IMR-90 (cell line): ENCODE measurements at regions not wholly inside any gene's neighbourhood (a gene's known extent, or its start where the extent isn't known, plus 50 kb on each side); places are given as distances from the start of the nearest gene placed in this dataset.

ENCODE experiments used
- ATAC-seq: fragments of 200-7000 bp; cut with Tn5 transposase; 2 replicates; pipeline ENCODE4 v1.9.1; 2020; ENCODE audit warnings: low read depth, mild to moderate bottlenecking, moderate library complexity
- BruUV-seq: library from RNA; stranded (reverse); fragments of 400-500 nt; replicated peaks from 2 replicates; lab custom pipeline; 2021; lab: Mats Ljungman, UMichigan
- CTCF ChIA-PET: fragments of 300-600 bp; formaldehyde crosslinking; extraction: SDS; loops from one replicate; lab custom pipeline; 2021; ENCODE audit warnings: antibody characterized with exemption; lab: Yijun Ruan, JAX
- POLR2A ChIA-PET: fragments of 300-600 bp; sonication (Branson Sonifier 250); formaldehyde crosslinking; loops from one replicate; lab custom pipeline; 2022; ENCODE audit warnings: antibody characterized with exemption; ENCODE audit not compliant: unreplicated experiment; lab: Charles Lee
- DNase-seq: peaks from one replicate; pipeline ENCODE4 v3.0.0; 2013
- H2AFZ ChIP-seq: replicated peaks from 2 replicates; pipeline ENCODE3; 2013; ENCODE audit warnings: low read length, mild to moderate bottlenecking; ENCODE audit not compliant: poor library complexity
- H2AK5ac ChIP-seq: 2 replicates; pipeline ENCODE4 v1.6.1; 2013; ENCODE audit warnings: low read depth, low read length, inconsistent platforms
- H2AK9ac ChIP-seq: replicated peaks from 2 replicates; pipeline ENCODE3; 2013; ENCODE audit warnings: mild to moderate bottlenecking, low read depth, low read length, moderate library complexity; ENCODE audit not compliant: poor library complexity
- H2BK120ac ChIP-seq: 2 replicates; pipeline ENCODE4 v1.6.1; 2013; ENCODE audit warnings: low read depth, low read length, inconsistent platforms
- H2BK15ac ChIP-seq: 3 replicates; pipeline ENCODE4 v1.6.1; 2013; ENCODE audit warnings: low read depth, low read length, inconsistent platforms
- H2BK20ac ChIP-seq: 2 replicates; pipeline ENCODE4 v1.6.1; 2013; ENCODE audit warnings: low read depth, mild to moderate bottlenecking, inconsistent platforms, low read length, moderate library complexity
- H2BK5ac ChIP-seq: 2 replicates; pipeline ENCODE4 v1.6.1; 2013; ENCODE audit warnings: mild to moderate bottlenecking, low read depth, low read length, inconsistent platforms; ENCODE audit not compliant: poor library complexity, severe bottlenecking
- H3K14ac ChIP-seq: replicated peaks from 2 replicates; pipeline ENCODE4 v1.6.1; 2013; ENCODE audit warnings: low read depth, low read length, inconsistent platforms
- H3K18ac ChIP-seq: 2 replicates; pipeline ENCODE4 v1.6.1; 2013; ENCODE audit warnings: low read depth, low read length, control low read depth
- H3K23ac ChIP-seq: 2 replicates; pipeline ENCODE4 v1.6.1; 2013; ENCODE audit warnings: low read depth, low read length, inconsistent platforms
- H3K27ac ChIP-seq: 2 replicates; pipeline ENCODE4 v1.5.1; 2013; ENCODE audit warnings: mild to moderate bottlenecking, control low read depth, low read length; ENCODE audit not compliant: insufficient read depth
- H3K27me3 ChIP-seq: 2 replicates; pipeline ENCODE4 v1.6.1; 2013; ENCODE audit warnings: low read length; ENCODE audit not compliant: control insufficient read depth, insufficient read depth
- H3K36me3 ChIP-seq: 2 replicates; pipeline ENCODE4 v1.6.1; 2013; ENCODE audit warnings: low read length, mixed read lengths; ENCODE audit not compliant: control insufficient read depth, insufficient read depth
- H3K4ac ChIP-seq: 2 replicates; pipeline ENCODE4 v1.6.1; 2013; ENCODE audit warnings: low read depth, low read length, inconsistent platforms
- H3K4me1 ChIP-seq: 2 replicates; pipeline ENCODE4 v1.6.1; 2013; ENCODE audit warnings: low read length, mixed read lengths; ENCODE audit not compliant: control insufficient read depth, insufficient read depth
- H3K4me2 ChIP-seq: 2 replicates; pipeline ENCODE4 v1.6.1; 2013; ENCODE audit warnings: low read depth, mild to moderate bottlenecking, control low read depth, low read length, moderate library complexity
- H3K4me3 ChIP-seq: 2 replicates; pipeline ENCODE4 v1.5.1; 2013; ENCODE audit warnings: low read depth, mild to moderate bottlenecking, control low read depth, low read length, moderate library complexity; ENCODE audit not compliant: insufficient read depth
- H3K56ac ChIP-seq: 2 replicates; pipeline ENCODE4 v1.6.1; 2013; ENCODE audit warnings: low read length, inconsistent platforms; ENCODE audit not compliant: insufficient read depth; ENCODE audit errors: extremely low read depth
- H3K79me1 ChIP-seq, 2 experiments: 2 replicates each; pipeline ENCODE4 v1.6.1; 2013; ENCODE audit warnings: low read length in 2 of 2, inconsistent platforms in 1 of 2, low read depth in 1 of 2
- H3K9ac ChIP-seq: 2 replicates; pipeline ENCODE4 v1.6.1; 2013; ENCODE audit warnings: low read depth, low read length, control low read depth
- H3K9me1 ChIP-seq: 2 replicates; pipeline ENCODE4 v1.6.1; 2013; ENCODE audit warnings: low read length, inconsistent platforms; ENCODE audit not compliant: insufficient read depth
- H3K9me3 ChIP-seq: 2 replicates; pipeline ENCODE4 v1.6.1; 2013; ENCODE audit warnings: low read length; ENCODE audit not compliant: control insufficient read depth, insufficient read depth
- H4K20me1 ChIP-seq: 2 replicates; pipeline ENCODE4 v1.6.1; 2013; ENCODE audit warnings: low read length, inconsistent platforms; ENCODE audit not compliant: insufficient read depth
- H4K5ac ChIP-seq: 2 replicates; pipeline ENCODE4 v1.6.1; 2013; ENCODE audit warnings: mild to moderate bottlenecking, low read depth, low read length, control low read depth
- H4K8ac ChIP-seq, 2 experiments: 2 replicates each; pipeline ENCODE4 v1.6.1; 2013; ENCODE audit warnings: low read depth in 2 of 2, low read length in 2 of 2, control low read depth in 1 of 2, inconsistent platforms in 1 of 2
- H4K91ac ChIP-seq: 2 replicates; pipeline ENCODE4 v1.6.1; 2013; ENCODE audit warnings: low read depth, low read length, inconsistent platforms; ENCODE audit not compliant: insufficient read depth
- BHLHE40 ChIP-seq: fragments of 150-350 bp; IDR thresholded peaks from 2 replicates; pipeline ENCODE4 v1.6.1; 2016; ENCODE audit warnings: mild to moderate bottlenecking, low read depth, low read length
- CEBPB ChIP-seq: IDR thresholded peaks from 2 replicates; pipeline ENCODE4 v1.6.1; 2012; ENCODE audit warnings: low read depth, low read length, improper control_type of control experiment
- CHD1 ChIP-seq: IDR thresholded peaks from 2 replicates; pipeline ENCODE4 v1.6.1; 2012; ENCODE audit warnings: low read depth, low read length, improper control_type of control experiment
- CTCF ChIP-seq: conservative IDR thresholded peaks from 2 replicates; pipeline ENCODE4 v1.5.1; 2012; ENCODE audit warnings: mild to moderate bottlenecking, low read depth, low read length, improper control_type of control experiment
- ELK1 ChIP-seq: fragments of 150-350 bp; IDR thresholded peaks from 2 replicates; pipeline ENCODE4 v1.6.1; 2016; ENCODE audit warnings: low read depth, mild to moderate bottlenecking, low read length, moderate library complexity, borderline replicate concordance
- FOS ChIP-seq: fragments of 150-350 bp; IDR thresholded peaks from 2 replicates; pipeline ENCODE4 v1.6.1; 2016; ENCODE audit warnings: low read depth, low read length
- MAFK ChIP-seq: IDR thresholded peaks from 2 replicates; pipeline ENCODE4 v1.6.1; 2012; ENCODE audit warnings: low read depth, low read length, improper control_type of control experiment
- MAZ ChIP-seq: IDR thresholded peaks from 2 replicates; pipeline ENCODE4 v1.6.1; 2012; ENCODE audit warnings: low read depth, mild to moderate bottlenecking, low read length, improper control_type of control experiment, moderate library complexity, borderline replicate concordance
- MXI1 ChIP-seq: IDR thresholded peaks from 2 replicates; pipeline ENCODE4 v1.6.1; 2012; ENCODE audit warnings: low read depth, mild to moderate bottlenecking, low read length, moderate library complexity, borderline replicate concordance
- NFE2L2 ChIP-seq: fragments of 150-350 bp; IDR thresholded peaks from 2 replicates; pipeline ENCODE4 v1.6.1; 2016; ENCODE audit warnings: low read depth, mild to moderate bottlenecking, low read length
- POLR2A ChIP-seq: IDR thresholded peaks from 2 replicates; pipeline ENCODE4 v1.6.1; 2012; ENCODE audit warnings: mild to moderate bottlenecking, low read depth, low read length
- RAD21 ChIP-seq: IDR thresholded peaks from 2 replicates; pipeline ENCODE4 v1.6.1; 2012; ENCODE audit warnings: low read length, improper control_type of control experiment
- RCOR1 ChIP-seq: IDR thresholded peaks from 2 replicates; pipeline ENCODE4 v1.6.1; 2012; ENCODE audit warnings: mild to moderate bottlenecking, low read length, improper control_type of control experiment; ENCODE audit not compliant: insufficient replicate concordance
- RFX5 ChIP-seq: IDR thresholded peaks from 2 replicates; pipeline ENCODE4 v1.8.0; 2012; ENCODE audit warnings: low read depth, mild to moderate bottlenecking, low read length, moderate library complexity
- SMC3 ChIP-seq: fragments of 150-350 bp; IDR thresholded peaks from 2 replicates; pipeline ENCODE4 v1.6.1; 2016; ENCODE audit warnings: low read depth, mild to moderate bottlenecking, antibody characterized with exemption, low read length, moderate library complexity
- USF2 ChIP-seq: fragments of 150-350 bp; IDR thresholded peaks from 2 replicates; pipeline ENCODE4 v1.6.1; 2017; ENCODE audit warnings: mild to moderate bottlenecking, antibody characterized with exemption, low read length, low read depth
- WGBS, 2 experiments: methylation state at CpG; one replicate each; pipeline versions ENCODE4 v1.1.5 to v1.1.7; 2013; ENCODE audit warnings: missing lambda C conversion rate in 2 of 2; ENCODE audit not compliant: insufficient read length in 1 of 2; ENCODE audit errors: extremely low coverage in 2 of 2; 5-methylcytosine and 5-hydroxymethylcytosine counted together
- dilution Hi-C: fragments of 300-500 bp; cut with HindIII; formaldehyde crosslinking; loops from one replicate; pipeline ENCODE4 v1.14.3; 2018; ENCODE audit warnings: low sequenced_read_pairs; ENCODE audit not compliant: unreplicated experiment
- in situ Hi-C: fragments of 300-500 bp; cut with MboI; formaldehyde crosslinking; loops from 3 replicates; pipeline ENCODE4 v1.14.3; 2019; ENCODE audit warnings: low sequenced_read_pairs, inconsistent platforms, mixed read lengths
- intact Hi-C: fragments of 100-400 bp; cut with micrococcal nuclease; formaldehyde crosslinking; loops from 2 replicates; pipeline ENCODE4 v1.10.0; 2022

- no peaks in the 10 kb centered on the region for H3K36me3 ChIP-seq
- no peak overlapping the region for H4K8ac ChIP-seq
- no peak overlapping the region for H3K56ac ChIP-seq
- H3K18ac ChIP-seq = no peak overlapping the region
- H4K91ac ChIP-seq = no peak overlapping the region
- intact Hi-C loops (no loop called here), dilution Hi-C loops (no loop called here), in situ Hi-C loops (no loop called here)
- no peaks in the 10 kb centered on the region for H3K4me1 ChIP-seq
- no TSS peak for BruUV-seq
- H3K79me1 ChIP-seq = no peaks in the 10 kb centered on the region
- H3K9me3 ChIP-seq = peaks cover 4% of the 10 kb centered on the region; the same call in 1 of the 2 replicates
- H2AK5ac ChIP-seq = no peak overlapping the region
- no peak overlapping the region for H3K14ac ChIP-seq
- POLR2A ChIA-PET = no interaction called here
- no peak overlapping the region for H3K4me3 ChIP-seq
- no peak overlapping the region for H2BK15ac ChIP-seq
- H2BK20ac ChIP-seq = no peak overlapping the region
- no peak overlapping the region for H3K4ac ChIP-seq
- CTCF ChIA-PET = no interaction called here
- H4K5ac ChIP-seq = no peak overlapping the region
- H3K23ac ChIP-seq = no peak overlapping the region
- H3K27me3 ChIP-seq = no peaks in the 10 kb centered on the region
- no peaks in the 10 kb centered on the region for H3K9me1 ChIP-seq
- no peaks in the 10 kb centered on the region for H4K20me1 ChIP-seq
- H3K9ac ChIP-seq = no peak overlapping the region
- no peak overlapping the region for H2AK9ac ChIP-seq
- no CpG with 5 or more reads among the region's 2 CpGs for WGBS, 2 experiments
- ATAC-seq (no peak), DNase-seq (no peak)
- H3K27ac ChIP-seq = no peak overlapping the region
- TF ChIP-seq SMC3 (no peak), MXI1 (no peak), CHD1 (no peak), CTCF (no peak), BHLHE40 (no peak), USF2 (no peak), FOS (no peak), MAFK (no peak), RAD21 (no peak), CEBPB (no peak), NFE2L2 (no peak), RFX5 (no peak), ELK1 (no peak), MAZ (no peak), RCOR1 (no peak), POLR2A (no peak)
- H2BK5ac ChIP-seq = no peak overlapping the region
- no peak overlapping the region for H3K4me2 ChIP-seq
- no peak overlapping the region for H2BK120ac ChIP-seq
- no peak overlapping the region for H2AFZ ChIP-seq
Measured at GRCh38 chr9:117875886-117876285, 171.7 kb downstream of the TLR4 start.
